OCI-LY1 (cell line): ENCODE measurements at regions not wholly inside any gene's neighbourhood (a gene's known extent, or its start where the extent isn't known, plus 50 kb on each side); places are given as distances from the start of the nearest gene placed in this dataset.

Source experiments
- H2AFZ ChIP-seq: fragments of 200-600 bp; sonication (generic), shearing (Covaris generic); 2 replicates; pipeline ENCODE4 v1.6.0; 2014; ENCODE audit warnings: antibody characterized with exemption, mild to moderate bottlenecking, low read length
- H3F3A ChIP-seq: fragments of 200-600 bp; sonication (generic), shearing (Covaris generic); 2 replicates; pipeline ENCODE4 v1.6.0; 2014; ENCODE audit warnings: mild to moderate bottlenecking, antibody characterized with exemption, low read length, moderate library complexity; ENCODE audit not compliant: insufficient read depth
- H3K27ac ChIP-seq: fragments of 200-600 bp; sonication (generic); 2 replicates; pipeline ENCODE4 v1.5.1; 2014; ENCODE audit warnings: low read length, mixed run types, mild to moderate bottlenecking, low read depth; ENCODE audit not compliant: poor library complexity, severe bottlenecking
- H3K27me3 ChIP-seq: fragments of 200-600 bp; sonication (generic); 2 replicates; pipeline ENCODE4 v1.6.0; 2014; ENCODE audit warnings: antibody characterized with exemption, mild to moderate bottlenecking, low read length, moderate library complexity; ENCODE audit not compliant: insufficient read depth
- H3K36me3 ChIP-seq: fragments of 200-600 bp; sonication (generic); 2 replicates; pipeline ENCODE4 v1.6.1; 2014; ENCODE audit warnings: mild to moderate bottlenecking, antibody characterized with exemption, low read length, moderate library complexity, mixed read lengths; ENCODE audit not compliant: insufficient read depth
- H3K4me1 ChIP-seq: fragments of 200-600 bp; sonication (generic); 2 replicates; pipeline ENCODE4 v1.5.1; 2014; ENCODE audit warnings: mild to moderate bottlenecking, low read length, moderate library complexity; ENCODE audit not compliant: insufficient read depth, severe bottlenecking
- H3K4me2 ChIP-seq: fragments of 200-600 bp; sonication (generic), shearing (Covaris generic); 2 replicates; pipeline ENCODE4 v1.6.1; 2014; ENCODE audit warnings: low read length
- H3K4me3 ChIP-seq: fragments of 200-600 bp; sonication (generic); 2 replicates; pipeline ENCODE4 v1.5.1; 2014; ENCODE audit warnings: low read length, low read depth, mild to moderate bottlenecking, mixed read lengths; ENCODE audit not compliant: poor library complexity, severe bottlenecking
- H3K79me2 ChIP-seq: fragments of 200-600 bp; shearing (Covaris generic); 2 replicates; pipeline ENCODE4 v1.6.1; 2016; ENCODE audit warnings: mixed run types, low read length, mixed read lengths; ENCODE audit not compliant: insufficient read depth
- H3K9ac ChIP-seq: fragments of 200-600 bp; sonication (generic), shearing (Covaris generic); 2 replicates; pipeline ENCODE4 v1.6.1; 2014; ENCODE audit warnings: mild to moderate bottlenecking, low read length, mixed read lengths
- H3K9me2 ChIP-seq: fragments of 200-600 bp; sonication (generic), shearing (Covaris generic); 2 replicates; pipeline ENCODE4 v1.6.1; 2014; ENCODE audit warnings: low read depth, mild to moderate bottlenecking, low read length, mixed read lengths
- H3K9me3 ChIP-seq: fragments of 200-600 bp; shearing (Covaris generic); 2 replicates; pipeline ENCODE4 v1.6.1; 2014; ENCODE audit warnings: low read length, mixed read lengths
- H4K20me1 ChIP-seq: fragments of 200-600 bp; sonication (generic), shearing (Covaris generic); 2 replicates; pipeline ENCODE4 v1.6.0; 2016; ENCODE audit warnings: mild to moderate bottlenecking, low read length; ENCODE audit not compliant: insufficient read depth
- EZH2 ChIP-seq: fragments of 200-600 bp; sonication (generic), shearing (Covaris generic); IDR thresholded peaks from 2 replicates; pipeline ENCODE4 v1.8.0; 2017; ENCODE audit warnings: borderline replicate concordance, mixed run types, mild to moderate bottlenecking, antibody characterized with exemption, low read length, moderate library complexity, mixed read lengths
- TF ChIP-seq, protein P1 (sequence below): fragments of 200-600 bp; sonication (generic), shearing (Covaris generic); IDR thresholded peaks from 2 replicates; pipeline ENCODE4 v1.5.1; 2017; ENCODE audit warnings: mild to moderate bottlenecking, antibody characterized with exemption, low read length, moderate library complexity, mixed read lengths

DNA sequence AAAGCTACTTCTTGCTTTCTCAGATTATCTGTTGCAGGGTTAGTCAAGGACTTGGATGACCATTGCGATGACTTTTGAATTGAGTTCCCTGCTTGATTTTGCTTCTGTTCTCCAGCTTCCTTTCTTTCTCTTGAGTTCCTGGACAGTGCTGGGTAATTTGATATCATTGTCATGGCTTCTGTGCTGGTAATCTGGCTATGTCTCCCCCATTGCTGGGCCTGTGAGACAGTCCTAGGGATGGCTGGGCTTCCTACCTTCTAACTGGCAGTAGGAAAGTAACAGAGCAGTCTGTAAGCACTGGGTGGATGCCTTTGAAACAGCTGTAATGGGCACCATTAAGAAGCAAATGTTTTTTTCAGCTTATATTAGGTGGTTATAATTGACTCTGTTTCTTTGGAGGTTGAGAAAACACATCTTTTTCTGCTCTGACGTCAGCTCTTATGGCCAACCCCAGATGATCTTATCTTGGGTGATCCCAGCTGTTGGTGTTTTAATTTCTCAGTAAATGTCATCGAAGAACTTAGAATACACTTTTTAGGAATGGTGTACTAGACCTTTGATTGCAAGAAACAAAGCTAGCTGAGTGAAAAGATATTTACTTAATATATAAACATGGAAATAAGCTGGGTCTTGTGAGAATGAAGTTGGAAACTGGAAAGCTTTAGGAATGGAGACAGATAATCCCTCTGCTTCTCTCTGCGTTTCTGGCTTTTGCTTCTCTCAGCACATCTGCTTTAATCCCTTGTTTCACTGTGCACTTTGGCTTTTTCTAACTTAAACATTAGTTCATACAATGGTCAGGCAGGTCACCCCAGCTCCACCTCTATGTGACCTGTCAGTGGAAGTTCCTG lies 195.0 kb upstream of the MAN1A1 start:
- no peak overlapping the region for H3K9ac ChIP-seq
- H4K20me1 ChIP-seq = no peaks in the 10 kb centered on the region
- no peaks in the 10 kb centered on the region for H3K9me2 ChIP-seq
- H3K79me2 ChIP-seq = no peaks in the 10 kb centered on the region
- no peaks in the 10 kb centered on the region for H3K4me1 ChIP-seq
- H3K4me2 ChIP-seq = no peak overlapping the region
- H3K36me3 ChIP-seq = no peaks in the 10 kb centered on the region
- no peak overlapping the region for H2AFZ ChIP-seq
- no peaks in the 10 kb centered on the region for H3K9me3 ChIP-seq
- TF ChIP-seq, protein P1, sequence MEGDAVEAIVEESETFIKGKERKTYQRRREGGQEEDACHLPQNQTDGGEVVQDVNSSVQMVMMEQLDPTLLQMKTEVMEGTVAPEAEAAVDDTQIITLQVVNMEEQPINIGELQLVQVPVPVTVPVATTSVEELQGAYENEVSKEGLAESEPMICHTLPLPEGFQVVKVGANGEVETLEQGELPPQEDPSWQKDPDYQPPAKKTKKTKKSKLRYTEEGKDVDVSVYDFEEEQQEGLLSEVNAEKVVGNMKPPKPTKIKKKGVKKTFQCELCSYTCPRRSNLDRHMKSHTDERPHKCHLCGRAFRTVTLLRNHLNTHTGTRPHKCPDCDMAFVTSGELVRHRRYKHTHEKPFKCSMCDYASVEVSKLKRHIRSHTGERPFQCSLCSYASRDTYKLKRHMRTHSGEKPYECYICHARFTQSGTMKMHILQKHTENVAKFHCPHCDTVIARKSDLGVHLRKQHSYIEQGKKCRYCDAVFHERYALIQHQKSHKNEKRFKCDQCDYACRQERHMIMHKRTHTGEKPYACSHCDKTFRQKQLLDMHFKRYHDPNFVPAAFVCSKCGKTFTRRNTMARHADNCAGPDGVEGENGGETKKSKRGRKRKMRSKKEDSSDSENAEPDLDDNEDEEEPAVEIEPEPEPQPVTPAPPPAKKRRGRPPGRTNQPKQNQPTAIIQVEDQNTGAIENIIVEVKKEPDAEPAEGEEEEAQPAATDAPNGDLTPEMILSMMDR = no peak
- no peak for TF ChIP-seq EZH2
- no peaks in the 10 kb centered on the region for H3K27me3 ChIP-seq
- H3K4me3 ChIP-seq = no peak overlapping the region
- H3K27ac ChIP-seq = no peak overlapping the region
- no peaks in the 10 kb centered on the region for H3F3A ChIP-seq

DNA sequence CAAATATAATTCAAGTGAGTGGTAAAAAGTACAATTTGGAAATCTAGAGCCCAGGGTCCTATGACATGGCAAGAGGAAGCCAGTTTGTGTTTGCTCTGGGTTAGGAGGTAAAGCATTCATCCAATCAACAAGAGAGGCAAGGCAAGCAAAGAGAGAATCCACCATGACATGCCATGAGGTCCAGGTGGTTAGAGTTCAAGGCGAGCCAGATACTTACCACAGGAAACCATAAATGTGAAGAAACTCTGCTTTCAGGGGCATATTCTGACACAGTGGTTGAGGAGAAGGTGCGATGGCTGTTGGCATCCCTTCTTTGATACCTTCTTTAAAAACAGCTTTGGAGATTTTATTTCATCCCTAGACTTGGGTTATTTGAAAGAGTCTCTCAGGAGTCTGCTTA lies 193.8 kb upstream of the MAN1A1 start:
- no peak overlapping the region for H3K4me3 ChIP-seq
- no peak for TF ChIP-seq EZH2
- TF ChIP-seq, protein P1 = no peak
- H3K9ac ChIP-seq = no peak overlapping the region
- H3K9me2 ChIP-seq = no peaks in the 10 kb centered on the region
- no peaks in the 10 kb centered on the region for H4K20me1 ChIP-seq
- H3K36me3 ChIP-seq = no peaks in the 10 kb centered on the region
- no peaks in the 10 kb centered on the region for H3K27me3 ChIP-seq
- H3K27ac ChIP-seq = no peak overlapping the region
- H3K79me2 ChIP-seq = no peaks in the 10 kb centered on the region
- H3K9me3 ChIP-seq = no peaks in the 10 kb centered on the region
- no peak overlapping the region for H3K4me2 ChIP-seq
- no peak overlapping the region for H2AFZ ChIP-seq
- H3K4me1 ChIP-seq = no peaks in the 10 kb centered on the region
- H3F3A ChIP-seq = no peaks in the 10 kb centered on the region

DNA sequence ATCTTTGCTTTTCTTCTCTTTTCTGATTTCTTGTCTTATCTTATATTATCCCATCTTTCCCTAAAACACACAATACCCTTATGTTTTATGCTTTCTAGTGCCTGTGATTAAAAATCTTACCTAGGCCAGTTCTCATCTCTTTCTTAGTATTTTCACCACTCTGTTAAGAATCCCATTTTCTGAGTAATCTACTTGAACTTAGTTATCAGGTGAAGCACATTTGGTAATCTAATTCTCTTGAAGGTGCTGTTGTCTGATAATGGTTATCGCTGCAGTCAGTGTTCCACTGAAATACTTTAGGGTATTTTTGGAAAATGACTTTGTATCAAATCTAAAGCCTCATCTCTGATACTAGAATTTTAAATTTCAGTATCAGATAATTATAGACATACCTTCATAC lies 192.5 kb upstream of the MAN1A1 start:
- Histone ChIP-seq H3K9ac (no peak overlapping the region), H3K4me2 (no peak overlapping the region), H3K36me3 (no peaks in the 10 kb centered on the region)

More for the DNA sequence above, 192.5 kb upstream of the MAN1A1 start:
- Histone ChIP-seq H3K27ac (no peak overlapping the region), H3K4me3 (no peak overlapping the region), H3K4me1 (no peaks in the 10 kb centered on the region), H3K9me2 (no peaks in the 10 kb centered on the region), H4K20me1 (no peaks in the 10 kb centered on the region), H2AFZ (no peak overlapping the region), H3F3A (no peaks in the 10 kb centered on the region), H3K79me2 (no peaks in the 10 kb centered on the region), H3K9me3 (no peaks in the 10 kb centered on the region), H3K27me3 (no peaks in the 10 kb centered on the region)
- TF ChIP-seq EZH2 = no peak
- TF ChIP-seq, protein P1 = no peak
